ENCODE measurements at regions not wholly inside any gene's neighbourhood (a gene's known extent, or its start where the extent isn't known, plus 50 kb on each side); places are given as distances from the start of the nearest gene placed in this dataset.

GRCh38 chr6:40925341-40925740 lies 113.7 kb downstream of the UNC5CL start:
- DNase-seq (ENCODE audit: low spot score) = no peak
- in situ Hi-C loops (cut with MboI; ENCODE audit: low pct_unique_long_range_greater_than_20kb, low sequenced_read_pairs, unreplicated experiment) = no loop called here
- TF ChIP-seq CTCF (IDR thresholded peaks at IDR 0.05; ENCODE audit: extremely low read depth, insufficient read depth, missing control alignments) = no peak

- DNase-seq (ENCODE audit: low spot score) = no peak
- in situ Hi-C loops (cut with MboI; ENCODE audit: low pct_unique_long_range_greater_than_20kb, low sequenced_read_pairs, unreplicated experiment) = no loop called here
- no peak for TF ChIP-seq CTCF (IDR thresholded peaks at IDR 0.05; ENCODE audit: extremely low read depth, insufficient read depth, missing control alignments)
These were observed 114.2 kb downstream of the UNC5CL start for GRCh38 chr6:40924839-40925238.

GRCh38 chr6:40923880-40924279 lies 115.1 kb downstream of the UNC5CL start:
- TF ChIP-seq CTCF (IDR thresholded peaks at IDR 0.05; ENCODE audit: extremely low read depth, insufficient read depth, missing control alignments) = no peak
- in situ Hi-C loops (cut with MboI; ENCODE audit: low pct_unique_long_range_greater_than_20kb, low sequenced_read_pairs, unreplicated experiment) = no loop called here
- DNase-seq (ENCODE audit: low spot score) = no peak

GRCh38 chr6:40923326-40923725 lies 115.7 kb downstream of the UNC5CL start:
- TF ChIP-seq CTCF (IDR thresholded peaks at IDR 0.05; ENCODE audit: extremely low read depth, insufficient read depth, missing control alignments) = no peak
- in situ Hi-C loops (cut with MboI; ENCODE audit: low pct_unique_long_range_greater_than_20kb, low sequenced_read_pairs, unreplicated experiment) = no loop called here
- DNase-seq (ENCODE audit: low spot score) = no peak

GRCh38 chr6:40922281-40922680 lies 116.7 kb downstream of the UNC5CL start:
- DNase-seq (ENCODE audit: low spot score) = no peak
- in situ Hi-C loops (cut with MboI; ENCODE audit: low pct_unique_long_range_greater_than_20kb, low sequenced_read_pairs, unreplicated experiment) = no loop called here
- no peak for TF ChIP-seq CTCF (IDR thresholded peaks at IDR 0.05; ENCODE audit: extremely low read depth, insufficient read depth, missing control alignments)

- DNase-seq (ENCODE audit: low spot score) = no peak
- in situ Hi-C loops (cut with MboI; ENCODE audit: low pct_unique_long_range_greater_than_20kb, low sequenced_read_pairs, unreplicated experiment) = no loop called here
- TF ChIP-seq CTCF (IDR thresholded peaks at IDR 0.05; ENCODE audit: extremely low read depth, insufficient read depth, missing control alignments) = no peak
These were observed 120.9 kb downstream of the UNC5CL start for GRCh38 chr6:40918040-40918651.

GRCh38 chr6:40917603-40918002 lies 121.4 kb downstream of the UNC5CL start:
- TF ChIP-seq CTCF (IDR thresholded peaks at IDR 0.05; ENCODE audit: extremely low read depth, insufficient read depth, missing control alignments) = no peak
- DNase-seq (ENCODE audit: low spot score) = no peak
- in situ Hi-C loops (cut with MboI; ENCODE audit: low pct_unique_long_range_greater_than_20kb, low sequenced_read_pairs, unreplicated experiment) = no loop called here
